GM21576 (cell line): ENCODE measurements at regions not wholly inside any gene's neighbourhood (a gene's known extent, or its start where the extent isn't known, plus 50 kb on each side); places are given as distances from the start of the nearest gene placed in this dataset.

ENCODE experiments used
- ATAC-seq: cut with Tn5 transposase; IDR thresholded peaks from one replicate; pipeline ENCODE4 v1.9.1; 2021; ENCODE audit warnings: mild to moderate bottlenecking, moderate library complexity; ENCODE audit not compliant: unreplicated experiment

GRCh38 chr12:34188974-34189373 lies 166.7 kb downstream of the ALG10 start:
- ATAC-seq, result no peak

- ATAC-seq, result no peak
Observed at GRCh38 chr12:34190054-34190453, 167.8 kb downstream of the ALG10 start.

- no peak for ATAC-seq
Observed at GRCh38 chr12:34198924-34199323, 176.6 kb downstream of the ALG10 start.

GRCh38 chr12:34203866-34204620 lies 181.7 kb downstream of the ALG10 start:
- no peak for ATAC-seq

GRCh38 chr12:34204830-34205285 lies 182.6 kb downstream of the ALG10 start:
- ATAC-seq, result no peak

GRCh38 chr12:34205401-34205800 lies 183.1 kb downstream of the ALG10 start:
- ATAC-seq, result no peak

GRCh38 chr12:34206061-34206785 lies 183.9 kb downstream of the ALG10 start:
- ATAC-seq, result no peak

GRCh38 chr12:34207858-34208257 lies 185.6 kb downstream of the ALG10 start:
- no peak for ATAC-seq

- ATAC-seq, result no peak
Observed at GRCh38 chr12:34208331-34209258, 186.3 kb downstream of the ALG10 start.

GRCh38 chr12:34209259-34209835 lies 187.1 kb downstream of the ALG10 start:
- ATAC-seq, result no peak

- no peak for ATAC-seq
Observed at GRCh38 chr12:34210183-34210582, 187.9 kb downstream of the ALG10 start.

GRCh38 chr12:34210689-34211530 lies 188.6 kb downstream of the ALG10 start:
- ATAC-seq, result no peak

GRCh38 chr12:34212651-34213050 lies 190.4 kb downstream of the ALG10 start:
- ATAC-seq, result no peak

- no peak for ATAC-seq
Observed at GRCh38 chr12:34214011-34214410, 191.7 kb downstream of the ALG10 start.

GRCh38 chr12:34215213-34215892 lies 193.1 kb downstream of the ALG10 start:
- ATAC-seq, result no peak

- no peak for ATAC-seq
Observed at GRCh38 chr12:34215893-34216285, 193.6 kb downstream of the ALG10 start.

GRCh38 chr12:34217660-34218059 lies 195.4 kb downstream of the ALG10 start:
- no peak for ATAC-seq

GRCh38 chr12:34218193-34219045 lies 196.1 kb downstream of the ALG10 start:
- peak; percentile 80 for ATAC-seq
